PC-9 (cell line): ENCODE measurements at regions not wholly inside any gene's neighbourhood (a gene's known extent, or its start where the extent isn't known, plus 50 kb on each side); places are given as distances from the start of the nearest gene placed in this dataset.

ENCODE experiments used
- CTCF ChIP-seq: fragments of 200-600 bp; sonication (generic); conservative IDR thresholded peaks from 2 replicates; pipeline ENCODE4 v1.6.1; 2017; ENCODE audit warnings: mixed run types, antibody characterized with exemption, mild to moderate bottlenecking, moderate library complexity
- EZH2 ChIP-seq: fragments of 200-600 bp; sonication (generic); IDR thresholded peaks from 2 replicates; pipeline ENCODE4 v1.8.0; 2017; ENCODE audit warnings: antibody characterized with exemption, low read depth

GRCh38 chr15:38810686-38811085 lies 246.1 kb upstream of the RASGRP1 start:
- TF ChIP-seq EZH2 (no peak), CTCF (no peak)
